ENCODE measurements at regions not wholly inside any gene's neighbourhood (a gene's known extent, or its start where the extent isn't known, plus 50 kb on each side); places are given as distances from the start of the nearest gene placed in this dataset.

DNA sequence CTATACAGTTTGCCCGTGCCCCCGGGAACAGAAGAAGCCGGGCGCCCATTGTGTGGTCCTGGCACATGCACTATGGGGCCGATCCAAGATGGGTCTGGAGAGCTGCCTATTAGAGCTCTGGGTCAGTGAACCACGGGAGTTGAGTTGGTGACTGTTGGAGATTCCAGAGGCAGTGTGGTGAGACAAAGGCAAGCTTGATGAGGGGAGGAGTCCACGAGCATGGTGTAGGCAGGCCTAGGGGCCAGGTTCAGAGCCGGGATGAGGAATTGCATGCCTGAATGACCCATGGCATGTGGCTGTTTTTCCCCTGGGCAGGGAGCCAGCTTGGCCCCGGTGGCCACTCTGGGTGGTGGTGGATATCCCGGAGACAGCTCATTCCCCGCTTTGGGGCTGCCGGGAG, 84.4 kb upstream of the STC2 start:
- no peak overlapping the region for H3K4me3 ChIP-seq (ENCODE audit: insufficient read depth, low read depth, low read length)
- H3K27me3 ChIP-seq (ENCODE audit: control insufficient read depth, insufficient read depth, low read length, poor library complexity, severe bottlenecking): no peaks in the 10 kb centered on the region
- no peak overlapping the region for H3K27ac ChIP-seq (ENCODE audit: insufficient read depth, low read depth, low read length, poor library complexity, severe bottlenecking)
- WGBS, 2 experiments: 85 to 87% methylated on average over 12 of the region's 12 CpGs
- no peaks in the 10 kb centered on the region for H3K4me1 ChIP-seq (ENCODE audit: control insufficient read depth, insufficient read depth, low read length)
- H3K36me3 ChIP-seq (ENCODE audit: control insufficient read depth, insufficient read depth, low read length): no peaks in the 10 kb centered on the region
- no peaks in the 10 kb centered on the region for H3K9me3 ChIP-seq (ENCODE audit: control insufficient read depth, low read length)

DNA sequence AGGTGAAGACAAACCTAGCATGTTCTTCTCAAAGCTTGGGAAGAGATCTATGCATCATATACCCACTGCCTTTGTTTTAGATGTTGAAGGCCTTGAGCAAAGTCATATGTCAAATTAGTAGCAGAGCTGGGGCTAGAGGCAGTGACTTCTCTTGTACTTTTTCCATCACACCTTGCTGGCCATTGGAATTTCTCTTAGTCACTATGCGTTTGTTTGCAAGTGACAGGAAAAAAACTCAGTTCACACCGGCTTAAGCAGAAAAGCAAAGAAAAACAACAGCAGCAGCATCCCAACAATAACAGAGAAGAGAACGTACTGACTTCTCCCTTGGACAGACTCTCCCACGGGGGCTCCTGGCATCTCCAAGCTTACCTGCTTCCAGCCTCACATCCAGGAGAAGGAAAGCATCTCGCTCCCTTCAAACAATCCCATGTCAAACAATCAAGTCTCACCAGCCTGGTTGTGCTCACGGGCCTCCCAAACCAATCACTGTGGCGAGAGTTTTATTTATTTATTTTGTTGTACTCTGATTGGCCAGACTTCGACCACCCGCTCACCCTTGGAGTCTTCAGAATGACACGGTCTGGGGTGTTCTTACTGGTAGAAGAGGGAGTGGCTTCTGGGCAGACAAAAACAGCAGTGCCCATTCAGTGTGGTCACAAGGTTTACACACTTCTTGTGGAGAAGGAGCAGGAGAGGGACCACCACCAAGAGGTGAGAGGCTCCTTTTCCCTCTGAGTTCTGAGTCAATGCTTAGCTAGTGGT, 83.8 kb upstream of the STC2 start:
- 84% methylated on average over 10 of the region's 10 CpGs for WGBS, 2 experiments
- Histone ChIP-seq H3K27me3 (ENCODE audit: control insufficient read depth, insufficient read depth, low read length, poor library complexity, severe bottlenecking) (no peaks in the 10 kb centered on the region), H3K4me3 (ENCODE audit: insufficient read depth, low read depth, low read length) (no peak overlapping the region), H3K4me1 (ENCODE audit: control insufficient read depth, insufficient read depth, low read length) (no peaks in the 10 kb centered on the region), H3K9me3 (ENCODE audit: control insufficient read depth, low read length) (no peaks in the 10 kb centered on the region), H3K36me3 (ENCODE audit: control insufficient read depth, insufficient read depth, low read length) (no peaks in the 10 kb centered on the region), H3K27ac (ENCODE audit: insufficient read depth, low read depth, low read length, poor library complexity, severe bottlenecking) (no peak overlapping the region)

DNA sequence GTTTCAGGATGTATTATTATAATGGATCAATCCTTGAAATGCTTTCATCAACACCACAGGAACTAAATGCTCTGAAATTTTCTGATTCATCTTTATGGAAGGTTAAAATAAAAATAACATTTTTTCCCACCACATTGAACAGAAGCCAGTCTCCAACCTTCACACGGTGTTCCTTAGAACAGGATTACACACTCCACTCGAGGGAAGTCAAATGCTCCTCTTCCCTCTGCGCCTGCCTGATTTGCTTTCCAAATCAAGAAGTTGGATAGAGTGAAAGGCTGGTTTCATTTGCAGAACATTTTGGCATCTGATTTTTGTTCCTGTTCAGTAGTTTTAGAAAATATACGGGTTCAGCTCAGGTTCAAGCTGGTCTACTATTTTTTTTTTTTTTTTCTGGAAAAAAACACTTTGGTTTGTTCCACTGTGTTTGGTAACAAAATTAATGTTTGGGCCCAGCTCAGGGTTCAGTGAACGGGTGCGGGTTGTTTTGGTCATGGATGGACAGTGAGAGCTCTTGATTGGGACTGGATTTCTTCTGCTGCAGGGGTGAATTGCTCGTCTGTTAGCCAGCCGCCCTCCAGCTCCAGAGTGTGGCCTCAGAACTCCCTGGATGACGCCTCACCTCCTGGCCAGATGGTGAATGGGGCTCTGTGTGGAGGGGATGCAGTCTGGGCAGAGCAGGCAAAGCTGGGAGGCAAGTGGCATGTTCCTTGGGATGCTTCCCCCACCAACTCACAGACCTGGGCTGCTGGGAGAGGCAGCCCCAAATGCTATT, 82.4 kb upstream of the STC2 start:
- WGBS, 2 experiments: 91 to 93% methylated on average over 9 of the region's 9 CpGs
- Histone ChIP-seq H3K9me3 (ENCODE audit: control insufficient read depth, low read length) (no peaks in the 10 kb centered on the region), H3K27ac (ENCODE audit: insufficient read depth, low read depth, low read length, poor library complexity, severe bottlenecking) (no peak overlapping the region), H3K36me3 (ENCODE audit: control insufficient read depth, insufficient read depth, low read length) (no peaks in the 10 kb centered on the region), H3K27me3 (ENCODE audit: control insufficient read depth, insufficient read depth, low read length, poor library complexity, severe bottlenecking) (no peaks in the 10 kb centered on the region), H3K4me1 (ENCODE audit: control insufficient read depth, insufficient read depth, low read length) (no peaks in the 10 kb centered on the region), H3K4me3 (ENCODE audit: insufficient read depth, low read depth, low read length) (no peak overlapping the region)

DNA sequence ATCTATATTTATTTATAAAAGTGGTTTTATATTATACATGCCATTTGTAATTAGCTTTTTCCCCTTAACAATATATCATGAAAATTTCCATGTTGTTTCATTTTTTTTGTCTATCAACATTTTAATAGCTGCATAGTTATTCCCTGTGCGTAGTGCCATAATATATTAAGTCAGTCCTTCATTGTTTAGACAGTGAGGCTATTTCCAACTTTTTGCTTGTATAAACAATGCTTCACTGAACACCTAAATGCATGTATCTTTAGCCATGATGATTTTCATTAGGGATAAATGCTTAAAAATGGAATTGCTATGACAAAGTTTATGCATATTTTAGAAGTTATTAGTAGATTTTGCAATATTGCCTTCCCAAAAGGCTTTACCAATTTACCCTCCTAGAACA, 80.7 kb upstream of the STC2 start:
- H3K4me3 ChIP-seq (ENCODE audit: insufficient read depth, low read depth, low read length): no peak overlapping the region
- 100% methylated on average over 1 of the region's 1 CpG for WGBS, 2 experiments
- no peak overlapping the region for H3K27ac ChIP-seq (ENCODE audit: insufficient read depth, low read depth, low read length, poor library complexity, severe bottlenecking)
- H3K27me3 ChIP-seq (ENCODE audit: control insufficient read depth, insufficient read depth, low read length, poor library complexity, severe bottlenecking): no peaks in the 10 kb centered on the region
- no peaks in the 10 kb centered on the region for H3K9me3 ChIP-seq (ENCODE audit: control insufficient read depth, low read length)
- no peaks in the 10 kb centered on the region for H3K4me1 ChIP-seq (ENCODE audit: control insufficient read depth, insufficient read depth, low read length)
- H3K36me3 ChIP-seq (ENCODE audit: control insufficient read depth, insufficient read depth, low read length): no peaks in the 10 kb centered on the region

DNA sequence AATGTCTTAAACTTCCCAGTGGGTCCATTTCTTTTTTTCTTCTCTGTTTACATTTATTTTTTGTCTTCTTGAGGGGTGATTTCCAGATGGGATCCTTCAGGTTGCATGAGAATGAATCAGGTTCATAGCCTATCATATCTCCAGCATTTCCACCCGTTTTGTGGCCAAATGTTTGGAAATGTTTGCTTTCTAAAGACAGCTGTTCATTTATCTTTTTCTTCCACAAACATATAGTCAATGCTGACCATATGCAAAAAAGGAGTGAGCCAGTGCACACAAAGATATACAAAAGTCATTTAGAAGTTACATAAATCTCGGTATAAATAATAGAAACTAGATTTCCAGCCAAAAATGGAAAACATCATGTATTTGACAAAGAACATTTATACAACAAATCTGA, 71.6 kb upstream of the STC2 start:
- no peaks in the 10 kb centered on the region for H3K9me3 ChIP-seq (ENCODE audit: control insufficient read depth, low read length)
- H3K27ac ChIP-seq (ENCODE audit: insufficient read depth, low read depth, low read length, poor library complexity, severe bottlenecking): no peak overlapping the region
- H3K36me3 ChIP-seq (ENCODE audit: control insufficient read depth, insufficient read depth, low read length): no peaks in the 10 kb centered on the region
- no peaks in the 10 kb centered on the region for H3K27me3 ChIP-seq (ENCODE audit: control insufficient read depth, insufficient read depth, low read length, poor library complexity, severe bottlenecking)
- no peaks in the 10 kb centered on the region for H3K4me1 ChIP-seq (ENCODE audit: control insufficient read depth, insufficient read depth, low read length)
- no peak overlapping the region for H3K4me3 ChIP-seq (ENCODE audit: insufficient read depth, low read depth, low read length)
- 89 to 100% methylated on average over 1 to 2 of the region's 2 CpGs for WGBS, 2 experiments

DNA sequence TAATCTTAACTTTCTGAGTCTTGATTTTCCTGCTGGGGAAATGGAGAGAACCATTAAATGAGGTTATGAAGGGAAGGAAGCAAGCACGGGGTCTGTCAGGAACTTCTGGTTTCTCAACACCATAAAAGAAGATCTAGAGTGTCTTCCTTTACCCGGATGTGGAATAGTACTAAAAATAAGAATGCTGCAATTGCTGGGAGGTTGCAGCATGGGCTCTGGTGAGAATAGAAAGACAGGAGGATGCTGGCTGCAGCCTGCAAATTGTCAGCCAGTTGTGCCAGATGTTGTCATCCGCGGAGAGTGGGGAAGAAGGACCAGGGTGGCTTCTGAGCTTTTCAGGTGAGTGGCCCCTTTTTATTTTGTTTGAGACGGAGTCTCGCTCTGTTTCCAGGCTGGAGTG, 69.3 kb upstream of the STC2 start:
- Histone ChIP-seq H3K9me3 (ENCODE audit: control insufficient read depth, low read length) (peaks cover 3% of the 10 kb centered on the region), H3K4me1 (ENCODE audit: control insufficient read depth, insufficient read depth, low read length) (no peaks in the 10 kb centered on the region), H3K4me3 (ENCODE audit: insufficient read depth, low read depth, low read length) (no peak overlapping the region), H3K27ac (ENCODE audit: insufficient read depth, low read depth, low read length, poor library complexity, severe bottlenecking) (no peak overlapping the region), H3K36me3 (ENCODE audit: control insufficient read depth, insufficient read depth, low read length) (no peaks in the 10 kb centered on the region), H3K27me3 (ENCODE audit: control insufficient read depth, insufficient read depth, low read length, poor library complexity, severe bottlenecking) (no peaks in the 10 kb centered on the region)
- WGBS, 2 experiments: 88 to 95% methylated on average over 6 of the region's 6 CpGs

DNA sequence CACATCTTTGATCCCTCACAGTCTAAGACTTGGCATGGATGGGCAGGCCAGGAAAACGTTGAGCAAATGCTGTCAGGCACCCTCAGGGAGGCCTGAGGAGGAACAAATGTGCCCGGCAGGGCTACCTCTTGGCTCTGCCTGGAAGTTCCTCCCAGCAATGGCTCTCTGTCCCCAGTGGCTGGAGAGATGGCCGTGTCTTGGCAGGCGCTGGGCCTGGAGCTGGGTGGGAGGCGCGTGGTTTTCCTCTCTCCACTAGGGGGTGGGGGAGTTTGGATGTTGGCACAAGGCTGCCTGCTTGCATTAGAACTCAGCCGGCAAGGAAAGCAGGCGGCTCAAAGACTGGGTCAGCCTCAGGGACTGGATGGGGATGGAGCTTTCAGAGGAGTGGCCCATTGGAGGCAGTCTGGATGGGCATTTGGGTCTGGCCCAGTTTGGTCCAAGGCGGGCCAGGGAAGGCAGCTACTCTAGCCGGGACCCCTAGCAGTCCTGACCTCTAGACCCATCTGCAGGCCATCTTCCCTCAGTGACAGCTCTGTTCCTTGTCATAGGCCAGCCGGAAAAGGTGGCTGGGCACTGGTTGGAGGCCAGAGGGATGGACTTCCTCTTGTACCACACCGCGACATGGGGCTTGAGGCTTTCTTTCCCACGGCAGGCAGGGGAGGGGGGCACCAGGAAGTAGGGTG, 68.2 kb upstream of the STC2 start:
- H3K4me1 ChIP-seq (ENCODE audit: control insufficient read depth, insufficient read depth, low read length): no peaks in the 10 kb centered on the region
- H3K27ac ChIP-seq (ENCODE audit: insufficient read depth, low read depth, low read length, poor library complexity, severe bottlenecking): no peak overlapping the region
- peaks cover 3% of the 10 kb centered on the region for H3K9me3 ChIP-seq (ENCODE audit: control insufficient read depth, low read length)
- H3K27me3 ChIP-seq (ENCODE audit: control insufficient read depth, insufficient read depth, low read length, poor library complexity, severe bottlenecking): no peaks in the 10 kb centered on the region
- no peak overlapping the region for H3K4me3 ChIP-seq (ENCODE audit: insufficient read depth, low read depth, low read length)
- H3K36me3 ChIP-seq (ENCODE audit: control insufficient read depth, insufficient read depth, low read length): no peaks in the 10 kb centered on the region
- WGBS, 2 experiments: 76 to 78% methylated on average over 14 of the region's 14 CpGs

DNA sequence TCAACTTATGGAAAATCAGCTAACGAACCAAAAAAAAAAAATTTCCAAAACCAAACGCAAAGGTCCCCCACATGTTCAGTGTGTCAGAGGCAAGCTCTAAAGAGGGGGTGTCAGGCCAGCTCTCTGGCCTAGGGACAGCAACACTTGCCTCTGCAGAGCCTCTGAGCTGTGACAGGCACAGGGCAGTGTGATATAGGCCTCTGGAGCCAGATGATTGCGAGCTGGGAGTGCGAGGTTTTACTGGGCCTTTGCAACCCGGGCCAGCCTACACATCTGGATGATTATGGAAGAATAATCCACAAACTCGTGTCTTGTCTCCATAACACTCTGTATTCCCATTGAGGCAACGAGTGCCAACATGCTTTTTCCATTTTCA, 67.7 kb upstream of the STC2 start:
- WGBS, 2 experiments: 94 to 96% methylated on average over 7 of the region's 7 CpGs
- H3K9me3 ChIP-seq (ENCODE audit: control insufficient read depth, low read length): peaks cover 3% of the 10 kb centered on the region
- no peak overlapping the region for H3K27ac ChIP-seq (ENCODE audit: insufficient read depth, low read depth, low read length, poor library complexity, severe bottlenecking)
- no peaks in the 10 kb centered on the region for H3K27me3 ChIP-seq (ENCODE audit: control insufficient read depth, insufficient read depth, low read length, poor library complexity, severe bottlenecking)
- no peak overlapping the region for H3K4me3 ChIP-seq (ENCODE audit: insufficient read depth, low read depth, low read length)
- no peaks in the 10 kb centered on the region for H3K36me3 ChIP-seq (ENCODE audit: control insufficient read depth, insufficient read depth, low read length)
- no peaks in the 10 kb centered on the region for H3K4me1 ChIP-seq (ENCODE audit: control insufficient read depth, insufficient read depth, low read length)

DNA sequence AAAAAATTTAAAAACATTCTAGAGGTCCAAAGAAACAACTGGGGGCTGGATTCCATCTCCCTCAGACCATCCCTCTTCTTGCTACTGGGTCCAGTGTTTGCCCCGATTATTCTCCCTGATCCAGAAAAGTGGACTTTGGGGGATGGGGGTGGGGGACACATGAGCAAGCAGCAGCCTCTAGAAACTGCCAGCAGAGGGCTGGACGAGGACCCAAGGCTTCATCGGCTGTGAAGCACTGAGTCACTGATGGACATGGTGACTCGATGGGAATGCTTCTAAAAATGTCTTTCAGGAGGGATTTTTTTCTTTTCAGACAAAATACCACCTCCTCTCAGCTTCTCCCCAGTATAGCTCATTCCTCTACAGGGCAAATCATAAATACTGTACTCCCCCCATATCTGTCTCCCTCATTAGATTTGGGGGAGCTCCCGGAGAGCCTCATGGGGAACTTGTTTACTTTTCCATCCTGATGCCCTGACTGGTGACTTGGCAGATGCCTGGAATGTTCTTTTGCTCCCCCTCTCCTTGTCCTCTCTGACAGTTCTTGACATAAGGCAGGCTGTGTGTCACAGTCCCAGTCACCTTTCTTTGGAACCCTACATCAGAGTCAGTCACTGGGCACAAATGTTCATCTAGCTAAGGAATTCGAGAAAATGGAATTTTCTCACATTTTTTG, 67.2 kb upstream of the STC2 start:
- Histone ChIP-seq H3K4me1 (ENCODE audit: control insufficient read depth, insufficient read depth, low read length) (no peaks in the 10 kb centered on the region), H3K9me3 (ENCODE audit: control insufficient read depth, low read length) (peaks cover 3% of the 10 kb centered on the region), H3K36me3 (ENCODE audit: control insufficient read depth, insufficient read depth, low read length) (no peaks in the 10 kb centered on the region), H3K27ac (ENCODE audit: insufficient read depth, low read depth, low read length, poor library complexity, severe bottlenecking) (no peak overlapping the region), H3K27me3 (ENCODE audit: control insufficient read depth, insufficient read depth, low read length, poor library complexity, severe bottlenecking) (no peaks in the 10 kb centered on the region), H3K4me3 (ENCODE audit: insufficient read depth, low read depth, low read length) (no peak overlapping the region)
- WGBS, 2 experiments: 74 to 83% methylated on average over 6 of the region's 6 CpGs

DNA sequence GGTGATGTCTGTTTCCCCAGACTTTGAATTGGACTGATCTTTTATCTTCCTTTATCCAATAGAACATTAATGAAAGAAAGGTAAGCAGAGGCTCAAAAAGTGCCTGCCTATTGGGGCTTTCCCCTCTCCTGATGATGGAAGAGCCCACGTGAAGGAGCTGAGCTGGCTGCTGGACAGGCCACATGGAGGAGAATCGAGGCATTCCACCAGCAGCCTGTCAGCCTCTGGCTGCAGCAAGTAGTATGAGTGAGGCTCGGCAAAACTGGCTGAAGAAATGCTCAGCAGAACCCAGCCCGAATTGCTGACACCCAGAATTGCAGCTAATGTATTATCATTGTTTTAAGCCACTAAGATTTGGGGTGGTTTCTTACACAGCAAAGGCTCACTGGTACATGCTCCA, 66.5 kb upstream of the STC2 start:
- Histone ChIP-seq H3K4me3 (ENCODE audit: insufficient read depth, low read depth, low read length) (no peak overlapping the region), H3K4me1 (ENCODE audit: control insufficient read depth, insufficient read depth, low read length) (no peaks in the 10 kb centered on the region), H3K27ac (ENCODE audit: insufficient read depth, low read depth, low read length, poor library complexity, severe bottlenecking) (no peak overlapping the region), H3K36me3 (ENCODE audit: control insufficient read depth, insufficient read depth, low read length) (no peaks in the 10 kb centered on the region), H3K27me3 (ENCODE audit: control insufficient read depth, insufficient read depth, low read length, poor library complexity, severe bottlenecking) (no peaks in the 10 kb centered on the region), H3K9me3 (ENCODE audit: control insufficient read depth, low read length) (peaks cover 3% of the 10 kb centered on the region)
- 91 to 94% methylated on average over 4 of the region's 4 CpGs for WGBS, 2 experiments
